HG03469 (cell line): ENCODE measurements at regions not wholly inside any gene's neighbourhood (a gene's known extent, or its start where the extent isn't known, plus 50 kb on each side); places are given as distances from the start of the nearest gene placed in this dataset.
A peak's percentile ranks its signal among the peaks of the same experiment; 100 is the strongest.
"Not testable (repeated sequence)": the region's sequence is repeated elsewhere in the genome, so short reads cannot be mapped to it uniquely, and the experiment has no call there.

Experiments
- ATAC-seq: cut with Tn5 transposase; IDR thresholded peaks from one replicate; pipeline ENCODE4 v1.9.1; 2021; ENCODE audit warnings: mild to moderate bottlenecking, moderate library complexity, moderate number of reproducible peaks; ENCODE audit not compliant: unreplicated experiment

DNA sequence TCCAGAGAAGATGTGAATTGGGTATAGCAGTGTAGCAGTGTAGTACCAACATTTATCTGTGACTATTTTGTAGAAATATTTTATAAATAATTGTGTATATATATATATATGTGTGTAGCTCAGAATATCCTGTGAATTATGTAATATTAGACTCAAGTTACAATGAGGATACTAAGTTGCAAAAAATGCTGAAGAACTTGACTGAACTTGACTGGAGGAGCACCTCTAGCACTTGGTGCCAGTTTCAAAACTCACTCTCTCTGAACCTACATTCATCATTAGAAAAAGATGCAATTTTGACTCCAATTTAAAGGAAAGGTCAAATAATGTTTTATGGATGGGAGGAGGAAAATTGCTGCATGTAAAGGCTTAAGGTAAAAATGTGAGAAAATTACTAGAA, 285.7 kb upstream of the LMO3 start:
- ATAC-seq, result no peak

DNA sequence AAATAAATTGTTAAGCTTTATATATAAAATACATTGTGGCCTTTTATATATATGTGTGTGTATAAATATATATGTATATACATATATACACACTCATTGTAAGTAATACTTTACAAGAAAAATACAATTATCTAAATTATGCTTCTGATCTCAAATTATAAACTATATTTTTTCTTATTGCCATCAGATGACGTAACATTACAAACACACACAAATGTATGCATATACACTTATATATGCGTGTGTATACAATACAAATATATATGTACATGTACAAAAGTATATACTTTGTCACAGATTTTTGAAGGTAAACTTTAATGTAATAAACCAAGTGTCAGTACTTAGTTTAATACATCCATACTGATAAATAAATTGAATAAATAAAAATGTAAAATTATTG, 278.9 kb upstream of the LMO3 start:
- ATAC-seq, result no peak

DNA sequence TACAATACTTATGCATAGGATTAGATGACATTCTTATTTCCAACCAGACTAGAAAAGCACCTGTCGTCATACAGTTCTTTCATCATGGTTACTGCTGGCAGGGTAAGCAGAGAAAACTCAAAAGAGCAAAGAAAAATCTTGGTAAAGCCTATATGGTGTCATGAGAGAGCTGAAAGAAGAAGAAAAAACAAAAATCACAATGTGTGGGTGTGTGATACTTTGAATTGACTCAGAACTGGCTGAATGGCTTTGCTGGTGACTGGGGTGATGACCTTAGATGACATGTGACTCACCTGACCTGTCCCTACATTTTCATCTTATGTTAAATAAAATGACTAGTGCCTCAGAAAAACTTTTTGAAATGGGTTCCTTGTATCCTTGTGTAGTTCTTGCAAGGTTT, 278.1 kb upstream of the LMO3 start:
- no peak for ATAC-seq

DNA sequence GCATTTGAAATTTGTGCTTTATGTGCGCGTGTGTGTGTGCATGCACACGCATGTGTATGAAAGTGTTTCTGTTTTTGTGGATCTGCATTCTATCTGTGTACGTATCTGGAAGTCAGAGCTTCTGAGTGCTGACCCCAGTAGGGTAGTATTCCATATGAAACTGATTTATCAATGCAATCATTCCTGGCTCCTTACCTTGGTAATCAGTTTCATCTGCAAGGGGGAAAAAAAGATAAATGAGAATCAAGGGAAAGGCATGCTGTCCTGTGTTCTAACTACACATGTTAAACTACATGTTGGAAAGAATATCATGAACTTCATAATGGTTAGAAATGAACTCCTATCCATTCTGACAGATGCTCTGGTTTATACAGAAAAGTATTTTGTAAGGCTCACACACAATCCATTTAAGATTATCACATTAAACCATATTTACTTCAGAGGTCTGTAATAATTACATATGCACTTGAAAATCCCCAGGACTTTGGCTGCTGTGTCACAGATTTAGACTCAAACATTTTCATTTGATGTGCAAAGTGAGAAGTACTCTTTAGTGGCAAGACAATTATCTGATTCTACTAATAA, 276.1 kb upstream of the LMO3 start:
- ATAC-seq, result no peak

DNA sequence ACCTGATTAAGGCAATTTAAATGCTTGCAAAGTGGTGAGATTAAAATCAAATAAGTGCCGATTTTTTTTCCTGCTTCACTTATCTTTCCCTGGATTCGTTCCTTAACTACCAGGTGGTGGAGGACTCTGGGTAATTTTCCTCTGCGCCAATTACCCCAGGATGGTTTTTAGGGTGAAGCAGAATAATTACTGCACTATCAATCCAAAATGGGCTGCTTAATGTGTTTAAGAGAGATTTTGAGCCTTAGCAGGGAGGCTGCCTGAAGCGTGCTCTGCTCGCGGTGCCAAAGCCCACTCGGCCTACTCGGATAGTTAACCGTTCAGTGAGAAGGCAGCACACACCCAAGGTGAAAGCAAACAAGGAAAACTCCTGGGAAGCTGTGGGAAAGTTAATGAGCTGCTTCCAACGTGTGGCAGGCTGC, 274.9 kb upstream of the LMO3 start:
- no peak for ATAC-seq

DNA sequence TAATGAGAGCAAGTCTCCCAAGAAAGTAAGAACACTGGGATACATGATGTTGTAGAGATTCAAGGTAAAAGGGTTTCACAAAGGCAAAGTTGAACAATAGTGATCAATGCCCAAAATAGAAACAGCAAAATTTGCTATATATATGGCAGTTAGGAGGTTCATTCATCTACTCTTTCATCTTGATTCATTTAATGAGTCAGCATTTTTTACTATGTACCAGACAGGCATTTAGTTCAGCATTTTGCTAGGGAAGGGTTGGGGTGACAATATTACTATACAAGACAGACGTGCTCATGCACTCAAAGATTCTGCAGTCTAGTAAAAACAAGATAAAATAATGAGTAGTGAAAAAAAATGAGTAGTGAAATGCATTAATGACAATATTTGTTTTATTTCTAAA, 264.9 kb upstream of the LMO3 start:
- ATAC-seq, result no peak

DNA sequence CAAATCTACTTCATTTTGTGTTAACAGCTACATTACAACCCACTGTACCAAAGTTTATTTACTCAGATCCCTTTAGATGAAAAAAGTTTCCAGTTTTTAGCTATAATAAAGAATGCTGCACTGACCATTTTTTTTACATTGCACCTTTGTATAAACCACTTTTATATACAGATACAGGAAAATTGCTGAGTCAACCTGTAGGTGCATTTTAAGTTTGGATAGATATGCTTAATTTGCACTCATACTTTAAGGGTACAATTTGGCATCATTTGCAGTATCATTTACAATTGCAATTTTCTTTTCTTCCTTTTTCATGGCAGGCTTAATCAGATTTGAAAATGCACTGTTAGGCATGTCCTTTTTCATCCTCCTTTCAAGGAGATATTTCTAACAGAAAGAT, 257.8 kb upstream of the LMO3 start:
- ATAC-seq, result no peak

DNA sequence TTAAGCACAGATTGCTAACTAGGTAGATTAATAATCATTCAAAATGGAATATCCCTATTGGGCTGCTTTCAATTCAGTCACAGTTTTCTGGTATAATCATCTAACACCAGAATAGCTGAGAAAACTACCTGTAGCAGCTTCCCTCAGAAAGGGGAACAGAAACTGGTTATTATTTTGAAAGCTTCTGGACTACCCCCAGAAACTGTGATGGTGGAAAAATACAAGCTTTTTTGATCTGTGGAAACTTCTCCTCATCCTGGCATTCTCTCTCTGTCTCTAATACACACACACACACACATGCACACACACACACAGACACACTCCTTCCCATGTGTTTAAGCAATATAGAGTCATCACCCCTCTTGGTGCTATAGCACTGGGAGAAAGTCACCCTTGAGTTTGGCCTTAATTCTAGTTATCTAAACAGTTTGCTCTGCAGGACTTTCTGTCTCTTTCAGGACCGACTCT, 251.5 kb upstream of the LMO3 start:
- ATAC-seq, result peak; percentile 97

DNA sequence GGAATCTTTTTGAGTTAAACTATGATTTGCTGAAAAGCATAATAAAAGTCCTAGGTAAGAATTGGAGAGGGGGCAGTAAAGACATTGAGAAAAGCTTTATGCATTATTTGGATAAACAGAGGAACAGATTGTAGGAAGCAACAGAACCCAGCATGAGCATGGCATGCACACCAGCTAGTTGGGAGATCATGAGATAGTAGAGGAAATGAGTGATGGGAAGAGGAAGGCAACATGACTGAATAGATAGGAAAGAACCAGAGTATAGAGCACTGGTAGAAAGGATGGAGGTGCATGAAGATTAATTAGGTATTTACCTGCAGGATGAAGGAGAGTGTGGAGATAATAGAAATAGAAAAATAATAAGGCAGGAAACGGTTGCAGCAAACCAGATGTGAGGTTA, 248.5 kb upstream of the LMO3 start:
- ATAC-seq, result no peak

DNA sequence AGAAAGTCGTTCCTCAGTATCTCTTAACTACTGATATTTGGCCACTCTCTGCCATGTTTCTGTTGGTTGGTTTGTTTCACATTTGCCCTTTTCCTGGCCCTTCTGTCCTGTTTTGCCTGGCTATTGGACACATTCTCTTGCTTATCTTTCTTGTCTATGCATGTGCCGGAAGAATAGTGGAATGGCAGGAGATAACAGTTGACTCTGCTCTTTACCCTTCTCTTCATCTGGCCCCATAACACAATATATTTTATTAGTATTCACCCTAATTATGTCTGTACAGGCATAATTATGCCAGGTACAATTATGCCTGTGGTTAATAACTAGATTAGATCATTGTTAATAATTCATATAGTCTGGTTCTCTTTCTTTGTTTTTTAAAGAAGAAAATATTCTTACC, 243.5 kb upstream of the LMO3 start:
- ATAC-seq, result no peak

DNA sequence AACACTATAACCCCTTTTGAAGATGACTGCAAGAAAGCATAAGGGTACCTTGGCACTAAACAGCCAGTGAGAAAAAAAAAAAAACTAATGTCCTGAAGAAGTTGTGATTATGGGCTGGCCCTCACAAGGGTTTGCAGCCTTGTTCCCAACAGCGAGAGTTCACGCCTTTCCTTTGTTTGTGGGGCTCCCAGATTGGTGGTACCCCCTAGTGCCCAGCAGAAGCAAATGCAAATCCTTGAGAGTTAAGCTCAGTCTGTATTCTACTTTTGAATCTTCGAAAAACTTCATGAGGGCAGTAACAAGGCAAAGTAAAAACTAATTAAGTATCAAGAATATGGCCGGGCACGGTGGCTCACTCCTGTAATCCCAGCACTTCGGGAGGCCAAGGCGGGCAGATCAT, 238.9 kb upstream of the LMO3 start:
- no peak for ATAC-seq

DNA sequence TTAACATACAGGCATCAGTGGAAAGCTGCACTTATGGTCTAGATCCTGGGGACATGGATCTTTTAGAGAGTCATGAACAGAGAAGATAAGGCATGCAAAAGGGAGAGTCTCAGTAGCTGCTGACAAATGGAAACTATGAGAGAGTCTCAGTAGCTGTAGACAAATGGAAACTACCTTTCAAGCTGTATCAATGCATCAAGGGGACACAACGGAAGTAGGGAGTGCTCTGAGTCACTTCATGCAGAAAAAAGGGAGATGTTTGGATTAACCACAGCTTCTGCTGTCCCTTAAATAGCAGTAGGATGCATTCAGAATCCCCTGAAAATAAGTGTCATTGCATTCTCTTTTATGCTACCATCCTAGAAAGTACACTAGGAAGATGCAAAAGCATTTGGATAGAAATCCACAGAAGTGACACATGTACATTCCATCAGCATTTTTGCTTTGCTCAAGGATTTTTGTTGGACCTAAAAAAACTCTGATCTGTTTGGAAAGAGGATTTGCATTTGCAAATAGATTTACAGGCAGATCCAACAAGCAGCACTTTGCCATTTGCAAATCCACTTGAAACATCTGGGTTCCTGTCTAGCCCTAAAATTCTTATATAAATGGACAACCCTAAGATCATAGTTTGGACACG, 227.5 kb upstream of the LMO3 start:
- ATAC-seq, result no peak

DNA sequence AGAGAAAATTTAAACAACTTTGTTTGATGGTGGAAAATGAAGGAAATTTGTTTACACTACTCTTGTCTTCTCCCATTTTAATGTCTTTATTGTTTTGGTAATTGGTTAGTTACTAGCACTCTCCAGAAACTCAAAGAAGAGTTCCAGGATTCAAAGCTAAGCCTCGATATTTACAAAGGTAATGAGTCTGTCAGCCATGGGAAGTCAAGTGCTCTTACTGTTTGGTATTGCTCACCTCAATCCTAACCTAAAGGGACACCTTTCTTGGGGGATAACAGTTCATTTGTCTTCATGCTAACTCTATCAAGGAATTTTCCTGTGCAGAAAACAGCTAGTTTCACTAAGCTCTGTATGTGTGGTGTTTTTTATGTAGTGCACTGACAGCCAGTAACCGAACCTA, 222.9 kb upstream of the LMO3 start:
- ATAC-seq, result no peak

DNA sequence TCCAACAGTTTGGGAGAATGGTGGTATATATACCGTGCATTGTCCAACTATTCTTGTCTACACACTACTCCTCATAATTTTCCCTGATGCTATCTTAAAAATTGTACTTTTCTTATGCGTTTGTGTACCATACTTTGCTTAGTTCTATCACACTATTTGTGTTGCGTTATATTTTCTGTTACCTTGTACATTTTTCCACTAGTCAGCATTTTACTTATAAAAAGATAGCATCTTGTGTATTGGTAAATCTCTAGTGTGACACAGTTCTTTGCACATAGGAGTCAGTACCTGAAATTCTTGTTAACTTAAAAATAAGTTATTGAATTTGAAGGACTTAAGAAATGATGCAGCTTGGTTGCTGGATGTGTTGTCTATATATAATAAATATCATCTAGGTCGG, 201.8 kb upstream of the LMO3 start:
- no peak for ATAC-seq

DNA sequence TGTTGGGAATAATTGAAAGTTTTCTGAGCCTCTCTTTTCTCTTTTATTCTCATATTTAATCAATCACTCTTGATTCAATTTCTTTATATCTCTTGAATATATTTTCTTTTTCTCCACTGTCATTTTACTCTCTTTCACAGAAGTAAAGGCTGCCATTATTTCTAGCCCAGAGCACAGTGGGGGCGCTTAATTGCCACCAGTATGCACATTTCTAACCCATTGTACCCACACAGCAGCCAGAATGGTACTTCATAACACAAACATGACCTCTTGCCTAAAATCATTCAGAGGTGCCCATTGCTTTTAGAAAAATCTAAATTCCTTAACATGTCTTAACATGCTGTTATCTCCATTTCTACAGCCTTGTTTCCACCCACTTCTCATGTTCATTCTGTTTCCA, 190.2 kb upstream of the LMO3 start:
- no peak for ATAC-seq

DNA sequence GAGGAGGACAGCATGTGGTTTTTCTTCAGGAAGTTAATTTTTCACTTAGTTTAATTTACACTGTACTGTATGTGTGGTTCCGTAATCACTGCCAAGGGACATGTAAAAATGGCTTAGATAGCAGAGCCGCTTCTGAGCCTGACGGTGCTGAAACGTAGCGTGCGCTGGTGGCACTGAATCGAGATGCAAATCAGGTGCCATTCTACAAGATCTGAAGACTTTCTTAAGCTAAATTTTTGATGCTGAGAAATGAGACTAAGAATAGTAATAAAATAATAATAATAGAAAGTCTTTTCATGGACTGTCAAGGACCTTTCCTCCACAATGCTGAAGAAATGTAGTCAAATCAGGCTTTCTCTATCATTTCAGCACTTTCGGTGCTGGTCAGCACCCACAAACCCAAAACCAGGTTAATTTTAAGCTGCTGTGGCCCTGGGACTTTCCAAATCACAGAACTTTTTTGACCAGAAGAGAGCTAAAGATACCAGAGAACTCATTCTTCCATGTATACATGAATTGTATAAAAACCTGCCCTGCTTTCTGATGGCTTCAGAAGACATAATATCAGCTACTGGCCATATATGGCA, 183.3 kb upstream of the LMO3 start:
- ATAC-seq, result no peak

DNA sequence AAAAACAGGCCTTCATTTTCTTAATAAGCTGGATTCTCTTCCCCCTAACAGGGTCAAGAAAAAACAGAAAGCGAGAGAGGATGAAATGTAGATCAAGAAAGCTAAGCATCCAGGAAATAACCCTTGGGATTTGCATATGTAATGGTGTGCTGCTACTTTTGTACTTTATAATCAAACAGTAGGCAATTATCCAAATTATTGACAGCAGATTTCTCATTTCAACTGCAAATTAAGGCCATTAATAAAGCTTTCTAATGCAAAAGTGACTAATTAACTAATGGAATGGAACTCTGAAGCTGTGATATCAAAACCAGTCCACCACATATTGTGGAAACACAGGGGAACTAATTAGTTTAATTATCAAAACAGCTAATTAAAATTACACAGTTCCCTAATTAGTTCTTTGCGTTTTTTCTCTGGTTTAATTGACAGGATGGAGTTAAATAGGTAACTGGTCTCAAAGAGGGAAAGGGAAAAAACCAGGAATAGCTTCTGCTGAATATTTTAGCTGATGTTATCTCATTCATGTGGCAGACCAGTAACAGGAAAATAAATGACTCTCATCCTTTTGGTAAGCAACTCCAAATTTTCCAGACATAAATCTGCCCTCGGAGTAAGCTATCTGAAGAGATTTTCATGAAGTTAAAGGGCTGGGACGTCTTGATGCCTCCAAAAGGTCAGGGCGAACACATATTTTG, 182.7 kb upstream of the LMO3 start:
- no peak for ATAC-seq

DNA sequence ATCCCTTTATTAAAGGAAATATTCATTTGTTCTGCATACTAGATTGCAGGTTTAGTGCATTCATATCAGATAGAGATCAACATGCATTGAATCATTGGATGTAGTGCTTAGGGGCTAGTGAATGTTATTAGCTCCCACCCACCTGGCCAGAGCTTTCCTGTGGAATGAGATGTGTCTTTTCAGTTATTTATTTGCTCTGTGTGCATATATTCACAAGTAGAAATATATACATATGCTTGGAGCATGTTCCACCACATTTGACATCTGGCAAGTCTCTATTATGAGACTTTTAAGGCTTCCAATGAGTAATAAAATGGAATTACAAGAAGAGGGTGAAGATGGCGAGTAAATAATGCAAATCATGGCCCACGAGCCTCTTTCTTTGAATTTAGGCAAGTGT, 180.0 kb upstream of the LMO3 start:
- ATAC-seq, result no peak

DNA sequence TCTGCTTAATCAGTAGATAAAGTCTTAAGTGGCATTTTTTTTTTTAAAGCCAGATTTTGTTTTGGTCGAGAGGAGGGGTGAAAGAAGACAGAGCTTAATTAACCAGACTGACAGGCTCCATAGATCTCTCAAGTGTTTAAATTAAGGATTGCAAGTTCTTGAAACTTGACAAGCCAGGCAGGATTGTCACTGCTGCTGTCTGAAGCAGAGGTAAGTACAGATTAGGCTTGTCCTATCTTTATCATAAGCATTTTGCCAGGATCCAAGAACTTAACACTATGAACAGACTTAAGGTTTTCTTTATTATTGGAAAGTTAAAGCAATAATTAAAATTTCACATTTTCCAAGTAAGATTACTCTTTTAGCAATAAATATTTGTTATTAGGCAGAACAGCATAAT, 179.6 kb upstream of the LMO3 start:
- no peak for ATAC-seq

DNA sequence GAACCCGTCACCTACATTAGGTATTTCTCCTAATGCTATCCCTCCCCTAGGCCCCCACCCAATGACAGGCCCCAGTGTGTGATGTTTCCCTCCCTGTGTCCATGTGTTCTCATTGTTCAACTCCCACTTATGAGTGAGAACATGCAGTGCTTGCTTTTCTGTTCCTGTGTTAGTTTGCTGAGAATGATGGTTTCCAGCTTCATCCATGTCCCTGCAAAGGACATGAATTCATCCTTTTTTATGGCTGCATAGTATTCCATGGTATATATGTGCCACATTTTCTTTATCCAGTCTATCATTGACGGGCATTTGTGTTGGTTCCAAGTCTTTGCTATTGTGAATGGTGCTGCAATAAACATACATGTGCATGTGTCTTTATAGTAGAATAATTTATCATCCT, 163.2 kb upstream of the LMO3 start:
- ATAC-seq, result not testable (repeated sequence)

DNA sequence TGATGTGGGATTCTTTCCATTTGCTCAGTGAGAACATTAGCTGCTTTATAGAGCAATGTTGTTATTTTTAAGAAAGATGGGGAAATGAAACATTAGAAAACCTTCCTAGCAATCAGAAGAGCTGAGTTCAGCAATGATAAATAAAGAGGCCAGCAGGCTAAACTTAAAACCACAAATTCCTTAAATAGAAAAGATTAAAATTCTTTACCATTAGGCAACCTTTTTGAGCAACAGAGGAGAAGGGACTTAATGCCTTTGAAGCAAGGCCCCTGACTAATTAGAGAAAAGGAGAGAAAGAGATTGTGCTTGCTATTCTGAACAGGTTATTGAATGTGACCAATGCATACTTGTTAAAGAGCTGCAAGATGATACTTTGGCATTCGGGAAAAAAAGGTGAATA, 160.8 kb upstream of the LMO3 start:
- ATAC-seq, result no peak

DNA sequence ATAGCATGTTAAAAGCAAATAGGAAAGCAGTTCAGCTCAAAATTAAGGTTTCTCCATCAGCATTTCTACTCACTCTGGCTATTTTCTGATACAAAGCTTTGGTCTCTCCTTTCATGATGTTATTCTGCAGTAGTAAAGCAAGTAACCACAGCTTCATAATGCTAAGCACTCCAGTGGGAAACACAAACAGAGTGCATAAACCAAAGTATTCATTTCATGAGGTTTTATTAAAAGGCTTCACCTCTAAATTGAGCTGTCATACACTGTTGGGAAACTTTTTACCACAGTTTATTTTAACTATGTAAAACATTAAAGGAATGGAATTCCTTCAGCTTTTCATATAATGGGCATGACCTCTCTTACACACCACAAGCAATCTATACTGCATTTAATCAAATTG, 157.9 kb upstream of the LMO3 start:
- no peak for ATAC-seq
